ENCODE measurements at regions not wholly inside any gene's neighbourhood (a gene's known extent, or its start where the extent isn't known, plus 50 kb on each side); places are given as distances from the start of the nearest gene placed in this dataset.
"Not testable (repeated sequence)": the region's sequence is repeated elsewhere in the genome, so short reads cannot be mapped to it uniquely, and the experiment has no call there.

GRCh38 chr10:78600740-78601139 is 468.0 kb upstream of the ZMIZ1 start:
- Histone ChIP-seq H3K4me1 (no peaks in the 10 kb centered on the region), H3K9me3 (no peaks in the 10 kb centered on the region), H3K27me3 (no peaks in the 10 kb centered on the region), H3K36me3 (ENCODE audit: low read depth, missing control alignments) (no peaks in the 10 kb centered on the region), H3K4me3 (no peak overlapping the region), H3K27ac (no peak overlapping the region)
- intact Hi-C loops (cut with DNase I; ENCODE audit: low total_unique reads): no loop called here
- no peak for DNase-seq
- TF ChIP-seq POLR2A (IDR thresholded peaks at IDR 0.05) (no peak), CTCF (IDR thresholded peaks at IDR 0.05) (no peak)
- WGBS, 2 donors: 63 to 79% methylated on average over 3 of the region's 3 CpGs

GRCh38 chr10:78602201-78602932 is 466.4 kb upstream of the ZMIZ1 start:
- 83 to 89% methylated on average over 12 of the region's 12 CpGs for WGBS, 2 donors
- Histone ChIP-seq H3K27me3 (no peaks in the 10 kb centered on the region), H3K4me1 (no peaks in the 10 kb centered on the region), H3K4me3 (no peak overlapping the region), H3K27ac (no peak overlapping the region), H3K9me3 (no peaks in the 10 kb centered on the region), H3K36me3 (ENCODE audit: low read depth, missing control alignments) (no peaks in the 10 kb centered on the region)
- TF ChIP-seq POLR2A (IDR thresholded peaks at IDR 0.05): no peak
- no peak for TF ChIP-seq CTCF (IDR thresholded peaks at IDR 0.05)
- no peak for DNase-seq
- intact Hi-C loops (cut with DNase I; ENCODE audit: low total_unique reads): no loop called here

- 93 to 96% methylated on average over 9 of the region's 9 CpGs for WGBS, 2 donors
- no peaks in the 10 kb centered on the region for H3K4me1 ChIP-seq
- intact Hi-C loops (cut with DNase I; ENCODE audit: low total_unique reads): no loop called here
- no peak for TF ChIP-seq CTCF (IDR thresholded peaks at IDR 0.05)
- no peak for TF ChIP-seq POLR2A (IDR thresholded peaks at IDR 0.05)
- H3K27ac ChIP-seq: no peak overlapping the region
- H3K4me3 ChIP-seq: no peak overlapping the region
- no peaks in the 10 kb centered on the region for H3K9me3 ChIP-seq
- no peaks in the 10 kb centered on the region for H3K36me3 ChIP-seq (ENCODE audit: low read depth, missing control alignments)
- DNase-seq: no peak
- H3K27me3 ChIP-seq: no peaks in the 10 kb centered on the region
Observed at GRCh38 chr10:78604286-78604685, 464.5 kb upstream of the ZMIZ1 start.

- H3K36me3 ChIP-seq (ENCODE audit: low read depth, missing control alignments): no peaks in the 10 kb centered on the region
- no peak overlapping the region for H3K27ac ChIP-seq
- no peaks in the 10 kb centered on the region for H3K27me3 ChIP-seq
- no peaks in the 10 kb centered on the region for H3K4me1 ChIP-seq
- H3K4me3 ChIP-seq: no peak overlapping the region
- no peak for DNase-seq
- TF ChIP-seq POLR2A (IDR thresholded peaks at IDR 0.05): no peak
- TF ChIP-seq CTCF (IDR thresholded peaks at IDR 0.05): no peak
- H3K9me3 ChIP-seq: no peaks in the 10 kb centered on the region
- intact Hi-C loops (cut with DNase I; ENCODE audit: low total_unique reads): no loop called here
- WGBS, 2 donors: 92 to 97% methylated on average over 3 of the region's 3 CpGs
Observed at GRCh38 chr10:78604721-78605120, 464.0 kb upstream of the ZMIZ1 start.

DNA sequence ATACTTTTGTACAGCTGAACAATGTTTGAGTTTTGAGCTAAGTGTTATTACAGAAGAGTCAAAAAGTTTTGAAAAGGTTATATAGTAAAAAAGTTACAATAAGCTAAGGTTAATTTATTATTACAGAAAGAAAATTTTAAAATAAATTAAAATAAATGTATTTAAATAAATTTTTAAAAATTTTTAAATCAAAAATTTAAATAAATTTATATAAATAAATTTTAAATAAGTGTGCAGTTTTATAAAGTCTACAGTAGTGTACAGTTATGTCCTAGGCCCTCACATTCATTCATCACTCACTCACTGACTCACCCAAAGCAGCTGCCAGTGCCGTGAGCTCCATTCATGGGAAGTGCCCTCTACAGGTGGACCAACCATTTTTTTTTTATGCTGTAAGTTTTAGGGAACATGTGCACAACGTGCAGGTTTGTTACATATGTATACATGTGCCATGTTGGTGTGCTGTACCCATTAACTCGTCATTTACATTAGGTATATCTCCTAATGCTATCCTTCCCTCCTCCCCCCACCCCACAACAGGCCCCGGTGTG is 462.9 kb upstream of the ZMIZ1 start:
- H3K4me1 ChIP-seq: no peaks in the 10 kb centered on the region
- TF ChIP-seq POLR2A (IDR thresholded peaks at IDR 0.05): no peak
- no peaks in the 10 kb centered on the region for H3K27me3 ChIP-seq
- no peak overlapping the region for H3K4me3 ChIP-seq
- 85 to 87% methylated on average over 4 of the region's 4 CpGs for WGBS, 2 donors
- no peak for DNase-seq
- no peak overlapping the region for H3K27ac ChIP-seq
- H3K9me3 ChIP-seq: no peaks in the 10 kb centered on the region
- intact Hi-C loops (cut with DNase I; ENCODE audit: low total_unique reads): no loop called here
- no peaks in the 10 kb centered on the region for H3K36me3 ChIP-seq (ENCODE audit: low read depth, missing control alignments)

GRCh38 chr10:78606766-78607165 is 462.0 kb upstream of the ZMIZ1 start:
- DNase-seq; intact Hi-C loops (cut with DNase I; ENCODE audit: low total_unique reads): not testable (repeated sequence)

More at GRCh38 chr10:78606766-78607165, 462.0 kb upstream of the ZMIZ1 start:
- H3K9me3 ChIP-seq; H3K4me1 ChIP-seq; H3K36me3 ChIP-seq (ENCODE audit: low read depth, missing control alignments); H3K27ac ChIP-seq; H3K27me3 ChIP-seq; H3K4me3 ChIP-seq: not testable (repeated sequence)
- WGBS, 2 donors: 91 to 98% methylated on average over 2 of the region's 2 CpGs

All from testis (tissue), 2 donors.